Loucy (cell line): ENCODE measurements at regions not wholly inside any gene's neighbourhood (a gene's known extent, or its start where the extent isn't known, plus 50 kb on each side); places are given as distances from the start of the nearest gene placed in this dataset.

Source experiments
- EZH2phosphoT487 ChIP-seq: fragments of 200-600 bp; IDR thresholded peaks from 2 replicates; pipeline ENCODE4 v1.6.1; 2018; ENCODE audit warnings: antibody characterized with exemption, mild to moderate bottlenecking, moderate library complexity, borderline replicate concordance
- TF ChIP-seq, protein P1 (sequence below): fragments of 200-600 bp; sonication (generic); conservative IDR thresholded peaks from 2 replicates; pipeline ENCODE4 v1.5.1; 2014; ENCODE audit warnings: mild to moderate bottlenecking, antibody characterized with exemption, low read length

GRCh38 chr14:44626423-44626822 is 119.3 kb upstream of the FSCB start:
- TF ChIP-seq, protein P1, sequence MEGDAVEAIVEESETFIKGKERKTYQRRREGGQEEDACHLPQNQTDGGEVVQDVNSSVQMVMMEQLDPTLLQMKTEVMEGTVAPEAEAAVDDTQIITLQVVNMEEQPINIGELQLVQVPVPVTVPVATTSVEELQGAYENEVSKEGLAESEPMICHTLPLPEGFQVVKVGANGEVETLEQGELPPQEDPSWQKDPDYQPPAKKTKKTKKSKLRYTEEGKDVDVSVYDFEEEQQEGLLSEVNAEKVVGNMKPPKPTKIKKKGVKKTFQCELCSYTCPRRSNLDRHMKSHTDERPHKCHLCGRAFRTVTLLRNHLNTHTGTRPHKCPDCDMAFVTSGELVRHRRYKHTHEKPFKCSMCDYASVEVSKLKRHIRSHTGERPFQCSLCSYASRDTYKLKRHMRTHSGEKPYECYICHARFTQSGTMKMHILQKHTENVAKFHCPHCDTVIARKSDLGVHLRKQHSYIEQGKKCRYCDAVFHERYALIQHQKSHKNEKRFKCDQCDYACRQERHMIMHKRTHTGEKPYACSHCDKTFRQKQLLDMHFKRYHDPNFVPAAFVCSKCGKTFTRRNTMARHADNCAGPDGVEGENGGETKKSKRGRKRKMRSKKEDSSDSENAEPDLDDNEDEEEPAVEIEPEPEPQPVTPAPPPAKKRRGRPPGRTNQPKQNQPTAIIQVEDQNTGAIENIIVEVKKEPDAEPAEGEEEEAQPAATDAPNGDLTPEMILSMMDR, result no peak
- no peak for TF ChIP-seq EZH2phosphoT487
